Fibroblast of the conjunctiva (primary cell): ENCODE measurements at regions not wholly inside any gene's neighbourhood (a gene's known extent, or its start where the extent isn't known, plus 50 kb on each side); places are given as distances from the start of the nearest gene placed in this dataset.
"Not testable (repeated sequence)": the region's sequence is repeated elsewhere in the genome, so short reads cannot be mapped to it uniquely, and the experiment has no call there.

ENCODE experiments used
- DNase-seq: peaks from one replicate; pipeline ENCODE4 v3.0.0-alpha.2; 2010; ENCODE audit warnings: low read depth

GRCh38 chr4:173761938-173762337 lies 231.9 kb upstream of the HAND2 start:
- DNase-seq = no peak

GRCh38 chr4:173761236-173761635 lies 231.2 kb upstream of the HAND2 start:
- no peak for DNase-seq

GRCh38 chr4:173758132-173758531 lies 228.1 kb upstream of the HAND2 start:
- no peak for DNase-seq

GRCh38 chr4:173753408-173753807 lies 223.4 kb upstream of the HAND2 start:
- DNase-seq = no peak

GRCh38 chr4:173752610-173753230 lies 222.7 kb upstream of the HAND2 start:
- peak; percentile 1 for DNase-seq

DNA sequence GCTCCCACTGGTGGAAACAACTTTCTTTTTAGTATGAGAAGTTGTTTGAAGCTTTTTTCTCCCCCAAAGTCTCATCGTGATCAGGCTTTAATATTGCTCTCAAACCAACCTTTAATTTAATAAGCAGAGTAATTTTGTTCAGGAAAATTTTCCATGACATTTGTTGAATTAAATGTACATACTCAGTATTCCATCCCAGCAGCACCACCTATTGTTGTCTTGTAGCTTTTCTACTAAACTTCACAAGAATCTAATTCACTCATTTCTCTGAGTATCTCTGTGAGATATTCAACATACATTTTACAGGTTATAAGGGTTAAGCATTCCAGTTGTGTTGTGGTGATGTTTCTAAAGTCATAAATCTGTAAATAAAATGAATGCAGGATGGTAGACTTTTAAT lies 218.3 kb upstream of the HAND2 start:
- DNase-seq = no peak

DNA sequence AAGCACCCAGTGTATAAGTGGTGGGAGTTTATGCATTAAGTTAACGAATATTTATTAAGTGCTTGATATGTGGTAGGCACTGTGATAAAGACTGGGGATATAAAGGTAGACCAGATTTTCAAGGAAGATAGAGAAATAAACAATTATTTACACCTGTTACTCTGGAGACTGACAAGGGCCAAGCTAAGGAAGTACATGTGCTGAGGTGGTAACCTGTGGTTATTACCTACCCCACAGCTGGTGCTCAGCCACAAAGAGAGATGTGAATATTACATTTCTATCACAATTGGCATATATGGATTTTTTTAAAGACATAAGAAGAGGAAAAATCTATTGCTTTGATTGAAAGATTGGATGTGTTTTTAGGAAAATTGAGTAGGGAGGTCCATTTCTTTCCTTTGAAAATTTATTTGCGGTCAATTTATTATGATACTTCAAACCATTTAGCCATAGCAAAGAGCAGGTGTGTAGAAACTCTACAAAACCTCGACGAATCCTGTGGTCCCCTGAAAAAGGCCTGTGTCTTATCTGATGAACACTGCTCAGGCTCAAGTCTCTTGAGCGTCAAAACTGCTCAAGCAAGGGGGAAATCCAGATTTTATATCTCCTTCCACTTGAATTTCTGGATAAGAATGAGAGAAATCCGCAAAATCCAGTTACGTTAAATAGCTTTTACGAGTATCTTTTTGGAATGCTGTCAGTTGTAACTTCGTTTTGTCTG lies 217.7 kb upstream of the HAND2 start:
- DNase-seq = no peak

DNA sequence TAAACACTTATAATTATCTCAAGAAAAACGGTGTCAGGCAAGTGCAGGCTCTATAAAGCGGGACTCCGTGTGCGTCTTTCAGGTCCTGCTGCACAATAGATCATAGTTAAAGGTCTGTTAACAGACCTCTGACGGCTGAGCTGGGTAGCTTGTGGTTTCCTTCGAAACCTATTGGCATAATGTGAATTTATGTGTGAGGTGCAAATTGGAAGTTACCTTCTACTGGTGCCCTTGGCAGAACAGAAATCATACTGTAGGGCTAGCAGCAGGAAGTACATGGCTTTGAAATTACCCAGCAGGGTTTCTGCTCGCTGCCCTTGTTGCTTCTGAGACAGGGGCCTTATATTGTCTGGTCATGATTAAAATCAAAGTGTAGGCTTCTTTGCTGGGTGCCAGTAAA lies 216.4 kb upstream of the HAND2 start:
- no peak for DNase-seq

GRCh38 chr4:173745765-173746164 lies 215.7 kb upstream of the HAND2 start:
- DNase-seq = no peak

DNA sequence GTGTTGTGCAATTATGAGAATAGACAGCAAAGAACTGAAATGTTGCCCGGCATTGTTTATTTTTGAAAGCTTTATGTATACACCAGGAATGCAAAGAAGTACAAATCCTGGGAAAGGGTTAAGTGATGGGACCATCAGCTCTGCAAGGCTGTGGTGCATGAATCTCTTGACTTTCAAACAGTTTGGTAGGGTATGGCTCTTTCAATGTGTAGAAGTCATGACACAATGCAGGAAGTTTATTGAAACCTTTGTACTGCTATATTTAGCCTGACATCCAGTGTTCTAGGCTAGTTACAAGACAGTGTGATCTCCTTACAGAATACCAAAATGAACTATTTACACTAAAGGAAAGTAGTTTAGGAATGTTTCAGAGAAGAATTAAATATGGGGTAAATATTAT lies 206.8 kb upstream of the HAND2 start:
- DNase-seq = no peak

GRCh38 chr4:173735585-173735984 lies 205.6 kb upstream of the HAND2 start:
- DNase-seq = no peak

DNA sequence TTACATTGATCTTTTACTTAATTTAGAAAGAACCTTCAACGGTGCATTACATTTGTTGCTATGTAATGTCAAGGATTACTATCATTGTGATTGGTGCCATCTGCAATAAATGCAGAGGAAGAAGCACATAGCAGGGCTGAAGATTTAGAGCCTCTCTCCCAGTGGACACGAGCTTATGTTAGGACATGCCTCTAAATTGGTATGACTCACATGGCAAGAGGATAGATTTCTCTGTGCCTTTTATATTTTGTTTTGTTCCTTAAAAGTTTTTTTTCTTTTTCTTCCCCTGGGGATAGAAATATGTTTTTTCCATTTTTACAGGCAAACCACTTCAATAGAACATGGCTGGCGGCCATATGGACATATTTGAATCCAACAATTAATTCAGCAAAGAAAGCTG lies 205.0 kb upstream of the HAND2 start:
- peak; percentile 1 for DNase-seq

DNA sequence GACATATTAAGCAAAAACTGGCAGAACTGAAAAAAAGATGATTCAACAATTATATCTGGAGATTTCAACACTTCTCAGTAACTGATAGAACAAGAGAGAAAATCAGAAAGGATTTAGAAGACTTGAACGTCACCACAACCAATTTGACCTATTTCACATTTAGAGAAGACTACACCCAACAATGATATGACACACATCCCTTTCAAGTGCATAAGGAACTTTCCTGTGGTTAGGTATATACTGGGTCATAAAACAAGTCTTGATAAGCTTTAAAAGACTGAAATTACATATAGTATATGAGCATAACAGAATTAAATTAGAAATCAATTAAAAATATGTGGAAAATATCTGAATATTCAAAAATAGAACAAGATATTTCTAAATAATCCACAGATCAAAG lies 201.2 kb upstream of the HAND2 start:
- no peak for DNase-seq

DNA sequence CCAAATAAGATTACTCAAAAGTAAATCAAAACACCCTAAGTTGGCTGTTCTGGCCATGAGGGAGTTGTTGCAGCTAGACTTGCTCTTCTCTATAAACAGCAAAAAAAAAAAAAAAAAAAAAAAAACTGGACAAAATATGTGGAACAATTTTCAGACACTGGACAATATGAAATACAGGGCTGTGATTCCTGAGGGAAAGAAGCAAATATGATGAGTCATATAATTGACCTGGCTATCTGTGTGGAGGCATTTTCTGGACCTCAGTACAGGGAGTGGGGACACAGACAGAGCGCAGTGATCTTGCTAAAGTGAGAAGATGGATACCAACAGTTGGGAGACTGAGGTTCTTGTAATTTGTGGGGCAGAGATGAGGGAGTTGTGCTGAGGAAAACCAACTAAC lies 192.0 kb upstream of the HAND2 start:
- DNase-seq = no peak

DNA sequence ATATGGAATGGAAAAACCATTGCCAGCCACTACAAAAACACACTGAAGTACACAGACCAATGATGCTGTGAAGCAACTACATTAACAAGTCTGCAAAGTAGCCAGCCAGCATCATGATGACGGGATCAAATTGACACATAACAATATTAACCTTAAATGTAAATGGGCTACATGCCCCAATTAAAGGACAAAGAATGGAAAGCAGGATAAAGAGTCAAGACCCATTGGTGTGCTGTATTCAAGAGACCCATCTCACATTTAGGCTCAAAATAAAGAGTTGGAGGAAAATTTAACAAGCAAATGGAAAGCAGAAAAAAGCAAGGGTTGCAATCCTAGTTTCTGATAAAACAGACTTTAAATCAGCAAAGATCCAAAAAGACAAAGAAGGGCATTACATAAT lies 188.5 kb upstream of the HAND2 start:
- DNase-seq = not testable (repeated sequence)

DNA sequence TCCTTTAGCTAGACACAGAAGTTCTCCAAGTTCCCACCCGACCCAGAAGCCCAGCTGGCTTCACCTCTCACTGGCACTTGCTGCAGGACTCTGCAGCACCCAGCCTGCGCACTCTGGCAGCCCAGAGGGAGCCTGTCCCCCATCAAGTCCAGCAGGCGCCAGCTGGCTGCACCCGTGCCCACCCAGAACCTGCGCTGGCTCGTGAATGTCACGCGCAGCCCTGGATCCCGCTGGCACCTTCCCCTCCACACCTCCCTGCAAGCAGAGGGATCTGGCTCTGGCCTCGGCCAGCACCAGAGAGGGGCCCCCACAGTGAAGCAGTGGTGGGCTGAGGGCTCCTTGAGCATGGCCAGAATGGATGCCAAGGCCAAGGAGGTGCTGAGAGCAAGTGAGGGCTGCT lies 187.6 kb upstream of the HAND2 start:
- DNase-seq = no peak

GRCh38 chr4:173714456-173714855 lies 184.4 kb upstream of the HAND2 start:
- no peak for DNase-seq

DNA sequence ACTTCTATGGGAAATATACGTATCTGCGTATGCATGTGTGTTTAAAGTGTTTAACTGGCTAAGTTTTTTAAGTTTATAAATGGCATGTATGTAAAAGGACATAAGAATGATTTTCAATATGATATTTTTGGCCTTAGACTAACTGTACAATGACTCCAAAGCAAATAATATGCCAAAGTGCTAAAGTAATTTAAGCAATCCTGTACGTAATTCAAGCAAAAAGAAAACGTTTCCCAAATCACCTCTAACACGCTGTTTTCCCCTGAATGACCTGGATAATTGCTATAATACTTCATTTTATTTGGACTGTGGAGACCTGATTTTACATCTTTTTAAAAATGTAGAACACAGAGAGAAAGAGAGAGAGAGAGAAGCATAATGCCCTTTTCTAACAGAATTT lies 183.0 kb upstream of the HAND2 start:
- DNase-seq = no peak

DNA sequence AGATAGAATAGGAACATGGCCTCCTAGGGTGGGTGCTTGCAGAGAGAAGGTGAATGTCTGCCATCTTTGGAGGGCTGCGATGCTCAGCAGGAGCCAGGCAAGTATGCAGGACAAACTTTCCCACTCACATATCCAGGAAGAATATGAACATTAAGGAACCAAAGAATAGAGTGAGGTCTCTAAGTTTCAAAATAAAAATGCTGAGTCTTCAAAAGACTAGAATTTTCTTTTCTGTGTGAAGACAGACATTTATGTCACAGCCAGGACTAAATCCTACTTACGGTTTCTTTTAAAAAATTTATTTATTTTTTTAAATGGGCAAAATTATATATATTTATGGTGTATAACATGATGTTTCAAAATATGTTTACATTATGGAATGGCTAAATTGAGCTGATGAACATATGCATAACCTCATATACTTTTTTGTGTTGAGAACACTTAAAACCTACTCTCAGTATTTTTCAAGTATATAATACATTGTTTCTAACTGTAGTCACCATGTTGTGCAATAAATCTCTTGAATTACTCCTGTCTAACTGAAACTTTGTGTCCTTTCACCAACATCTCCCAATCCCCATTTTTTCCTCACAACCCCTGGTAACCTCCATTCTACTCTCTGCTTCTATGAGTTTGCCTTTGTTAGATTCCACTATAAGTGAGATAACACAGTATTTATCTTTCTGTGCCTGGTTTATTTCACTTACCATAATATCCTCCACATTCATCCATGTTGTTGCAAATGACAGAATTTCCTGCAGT lies 177.8 kb upstream of the HAND2 start:
- no peak for DNase-seq

- DNase-seq = no peak
These were observed 174.2 kb upstream of the HAND2 start for GRCh38 chr4:173704201-173704600.

GRCh38 chr4:173703021-173703420 lies 173.0 kb upstream of the HAND2 start:
- no peak for DNase-seq

- DNase-seq = no peak
These were observed 170.6 kb upstream of the HAND2 start for GRCh38 chr4:173700650-173701049.

- DNase-seq = no peak
These were observed 169.9 kb upstream of the HAND2 start for GRCh38 chr4:173699841-173700475.
